DND-41 (cell line): ENCODE measurements at regions not wholly inside any gene's neighbourhood (a gene's known extent, or its start where the extent isn't known, plus 50 kb on each side); places are given as distances from the start of the nearest gene placed in this dataset.

Source experiments
- CTCF ChIP-seq: IDR thresholded peaks from 2 replicates; pipeline ENCODE4 v1.5.1; 2012; ENCODE audit warnings: borderline replicate concordance, low read length, moderate library complexity, mild to moderate bottlenecking; ENCODE audit not compliant: poor library complexity, severe bottlenecking; ENCODE audit errors: extremely low read depth
- EZH2 ChIP-seq: IDR thresholded peaks from 3 replicates; pipeline ENCODE4 v1.6.1; 2012; ENCODE audit warnings: borderline replicate concordance, low read depth, mild to moderate bottlenecking, moderate library complexity, low read length, inconsistent platforms; ENCODE audit not compliant: severe bottlenecking

GRCh38 chr14:54316652-54317051, 80.2 kb upstream of the CDKN3 start:
- no peak for TF ChIP-seq CTCF
- no peak for TF ChIP-seq EZH2
